ENCODE measurements at regions not wholly inside any gene's neighbourhood (a gene's known extent, or its start where the extent isn't known, plus 50 kb on each side); places are given as distances from the start of the nearest gene placed in this dataset.
"Not testable (repeated sequence)": the region's sequence is repeated elsewhere in the genome, so short reads cannot be mapped to it uniquely, and the experiment has no call there.

GRCh38 chr13:63741029-63741813 lies 2325.6 kb upstream of the PCDH20 start:
- Histone ChIP-seq H3K4me3 (ENCODE audit: low read depth in 1 of 2, low read length in 2 of 2) (no peak overlapping the region), H3K4me1 (ENCODE audit: control insufficient read depth in 1 of 2, insufficient read depth in 2 of 2, low read length in 2 of 2) (no peaks in the 10 kb centered on the region), H3K27me3 (ENCODE audit: low read depth, low read length) (no peaks in the 10 kb centered on the region), H3K27ac (ENCODE audit: low read length) (no peak overlapping the region), H3K9me3 (ENCODE audit: control insufficient read depth in 1 of 2, low read length in 2 of 2) (peaks cover 0 to 2% of the 10 kb centered on the region in 2 donors), H3K36me3 (ENCODE audit: control insufficient read depth in 1 of 2, insufficient read depth in 2 of 2, low read length in 2 of 2) (no peaks in the 10 kb centered on the region)

GRCh38 chr13:63739112-63739735 lies 2323.6 kb upstream of the PCDH20 start:
- H3K4me1 ChIP-seq (ENCODE audit: control insufficient read depth in 1 of 2, insufficient read depth in 2 of 2, low read length in 2 of 2); H3K9me3 ChIP-seq (ENCODE audit: control insufficient read depth in 1 of 2, low read length in 2 of 2); H3K27ac ChIP-seq (ENCODE audit: low read length); H3K4me3 ChIP-seq (ENCODE audit: low read depth in 1 of 2, low read length in 2 of 2); H3K36me3 ChIP-seq (ENCODE audit: control insufficient read depth in 1 of 2, insufficient read depth in 2 of 2, low read length in 2 of 2); H3K27me3 ChIP-seq (ENCODE audit: low read depth, low read length): not testable (repeated sequence)

GRCh38 chr13:63737418-63737817 lies 2321.8 kb upstream of the PCDH20 start:
- Histone ChIP-seq H3K36me3 (ENCODE audit: control insufficient read depth in 1 of 2, insufficient read depth in 2 of 2, low read length in 2 of 2) (no peaks in the 10 kb centered on the region), H3K27ac (ENCODE audit: low read length) (no peak overlapping the region), H3K4me1 (ENCODE audit: control insufficient read depth in 1 of 2, insufficient read depth in 2 of 2, low read length in 2 of 2) (no peaks in the 10 kb centered on the region), H3K9me3 (ENCODE audit: control insufficient read depth in 1 of 2, low read length in 2 of 2) (peaks cover 0 to 2% of the 10 kb centered on the region in 2 donors), H3K27me3 (ENCODE audit: low read depth, low read length) (no peaks in the 10 kb centered on the region), H3K4me3 (ENCODE audit: low read depth in 1 of 2, low read length in 2 of 2) (no peak overlapping the region)

GRCh38 chr13:63731896-63732295 lies 2316.2 kb upstream of the PCDH20 start:
- no peak overlapping the region for H3K27ac ChIP-seq (ENCODE audit: low read length)

GRCh38 chr13:63712159-63712558 lies 2296.5 kb upstream of the PCDH20 start:
- H3K4me1 ChIP-seq (ENCODE audit: control insufficient read depth in 1 of 2, insufficient read depth in 2 of 2, low read length in 2 of 2); H3K4me3 ChIP-seq (ENCODE audit: low read depth in 1 of 2, low read length in 2 of 2); H3K9me3 ChIP-seq (ENCODE audit: control insufficient read depth in 1 of 2, low read length in 2 of 2); H3K27me3 ChIP-seq (ENCODE audit: low read depth, low read length); H3K27ac ChIP-seq (ENCODE audit: low read length); H3K36me3 ChIP-seq (ENCODE audit: control insufficient read depth in 1 of 2, insufficient read depth in 2 of 2, low read length in 2 of 2): not testable (repeated sequence)

More at GRCh38 chr13:63731896-63732295, 2316.2 kb upstream of the PCDH20 start:
- no peaks in the 10 kb centered on the region for H3K27me3 ChIP-seq (ENCODE audit: low read depth, low read length)
- no peak overlapping the region for H3K4me3 ChIP-seq (ENCODE audit: low read depth in 1 of 2, low read length in 2 of 2)
- no peaks in the 10 kb centered on the region for H3K9me3 ChIP-seq (ENCODE audit: control insufficient read depth in 1 of 2, low read length in 2 of 2)
- H3K36me3 ChIP-seq (ENCODE audit: control insufficient read depth in 1 of 2, insufficient read depth in 2 of 2, low read length in 2 of 2), result no peaks in the 10 kb centered on the region
- no peaks in the 10 kb centered on the region for H3K4me1 ChIP-seq (ENCODE audit: control insufficient read depth in 1 of 2, insufficient read depth in 2 of 2, low read length in 2 of 2)

- H3K27me3 ChIP-seq (ENCODE audit: low read depth, low read length), result no peaks in the 10 kb centered on the region
- H3K9me3 ChIP-seq (ENCODE audit: control insufficient read depth in 1 of 2, low read length in 2 of 2), result no peaks in the 10 kb centered on the region
- no peaks in the 10 kb centered on the region for H3K4me1 ChIP-seq (ENCODE audit: control insufficient read depth in 1 of 2, insufficient read depth in 2 of 2, low read length in 2 of 2)
- H3K27ac ChIP-seq (ENCODE audit: low read length), result no peak overlapping the region
- no peaks in the 10 kb centered on the region for H3K36me3 ChIP-seq (ENCODE audit: control insufficient read depth in 1 of 2, insufficient read depth in 2 of 2, low read length in 2 of 2)
- no peak overlapping the region for H3K4me3 ChIP-seq (ENCODE audit: low read depth in 1 of 2, low read length in 2 of 2)
These were observed 2291.1 kb upstream of the PCDH20 start for GRCh38 chr13:63706751-63707150.

- no peaks in the 10 kb centered on the region for H3K36me3 ChIP-seq (ENCODE audit: control insufficient read depth in 1 of 2, insufficient read depth in 2 of 2, low read length in 2 of 2)
- H3K27ac ChIP-seq (ENCODE audit: low read length), result no peak overlapping the region
- no peaks in the 10 kb centered on the region for H3K4me1 ChIP-seq (ENCODE audit: control insufficient read depth in 1 of 2, insufficient read depth in 2 of 2, low read length in 2 of 2)
- no peaks in the 10 kb centered on the region for H3K27me3 ChIP-seq (ENCODE audit: low read depth, low read length)
- H3K9me3 ChIP-seq (ENCODE audit: control insufficient read depth in 1 of 2, low read length in 2 of 2), result no peaks in the 10 kb centered on the region
- H3K4me3 ChIP-seq (ENCODE audit: low read depth in 1 of 2, low read length in 2 of 2), result no peak overlapping the region
These were observed 2288.9 kb upstream of the PCDH20 start for GRCh38 chr13:63704521-63704920.

- Histone ChIP-seq H3K27me3 (ENCODE audit: low read depth, low read length) (no peaks in the 10 kb centered on the region), H3K4me1 (ENCODE audit: control insufficient read depth in 1 of 2, insufficient read depth in 2 of 2, low read length in 2 of 2) (no peaks in the 10 kb centered on the region), H3K4me3 (ENCODE audit: low read depth in 1 of 2, low read length in 2 of 2) (no peak overlapping the region), H3K36me3 (ENCODE audit: control insufficient read depth in 1 of 2, insufficient read depth in 2 of 2, low read length in 2 of 2) (no peaks in the 10 kb centered on the region), H3K27ac (ENCODE audit: low read length) (no peak overlapping the region), H3K9me3 (ENCODE audit: control insufficient read depth in 1 of 2, low read length in 2 of 2) (no peaks in the 10 kb centered on the region)
These were observed 2284.7 kb upstream of the PCDH20 start for GRCh38 chr13:63700350-63700749.

- Histone ChIP-seq H3K4me3 (ENCODE audit: low read depth in 1 of 2, low read length in 2 of 2) (no peak overlapping the region), H3K9me3 (ENCODE audit: control insufficient read depth in 1 of 2, low read length in 2 of 2) (no peaks in the 10 kb centered on the region), H3K27me3 (ENCODE audit: low read depth, low read length) (no peaks in the 10 kb centered on the region), H3K36me3 (ENCODE audit: control insufficient read depth in 1 of 2, insufficient read depth in 2 of 2, low read length in 2 of 2) (no peaks in the 10 kb centered on the region), H3K4me1 (ENCODE audit: control insufficient read depth in 1 of 2, insufficient read depth in 2 of 2, low read length in 2 of 2) (no peaks in the 10 kb centered on the region), H3K27ac (ENCODE audit: low read length) (no peak overlapping the region)
These were observed 2284.3 kb upstream of the PCDH20 start for GRCh38 chr13:63699948-63700347.

- H3K27me3 ChIP-seq (ENCODE audit: low read depth, low read length), result no peaks in the 10 kb centered on the region
- H3K4me3 ChIP-seq (ENCODE audit: low read depth in 1 of 2, low read length in 2 of 2), result no peak overlapping the region
- H3K27ac ChIP-seq (ENCODE audit: low read length), result no peak overlapping the region
- no peaks in the 10 kb centered on the region for H3K4me1 ChIP-seq (ENCODE audit: control insufficient read depth in 1 of 2, insufficient read depth in 2 of 2, low read length in 2 of 2)
- no peaks in the 10 kb centered on the region for H3K36me3 ChIP-seq (ENCODE audit: control insufficient read depth in 1 of 2, insufficient read depth in 2 of 2, low read length in 2 of 2)
- no peaks in the 10 kb centered on the region for H3K9me3 ChIP-seq (ENCODE audit: control insufficient read depth in 1 of 2, low read length in 2 of 2)
These were observed 2280.4 kb upstream of the PCDH20 start for GRCh38 chr13:63696055-63696454.

GRCh38 chr13:63693696-63694095 lies 2278.0 kb upstream of the PCDH20 start:
- H3K27ac ChIP-seq (ENCODE audit: low read length), result no peak overlapping the region
- H3K9me3 ChIP-seq (ENCODE audit: control insufficient read depth in 1 of 2, low read length in 2 of 2), result no peaks in the 10 kb centered on the region
- H3K27me3 ChIP-seq (ENCODE audit: low read depth, low read length), result no peaks in the 10 kb centered on the region
- H3K36me3 ChIP-seq (ENCODE audit: control insufficient read depth in 1 of 2, insufficient read depth in 2 of 2, low read length in 2 of 2), result no peaks in the 10 kb centered on the region
- no peaks in the 10 kb centered on the region for H3K4me1 ChIP-seq (ENCODE audit: control insufficient read depth in 1 of 2, insufficient read depth in 2 of 2, low read length in 2 of 2)
- H3K4me3 ChIP-seq (ENCODE audit: low read depth in 1 of 2, low read length in 2 of 2), result no peak overlapping the region

- Histone ChIP-seq H3K4me1 (ENCODE audit: control insufficient read depth in 1 of 2, insufficient read depth in 2 of 2, low read length in 2 of 2) (no peaks in the 10 kb centered on the region), H3K36me3 (ENCODE audit: control insufficient read depth in 1 of 2, insufficient read depth in 2 of 2, low read length in 2 of 2) (no peaks in the 10 kb centered on the region), H3K9me3 (ENCODE audit: control insufficient read depth in 1 of 2, low read length in 2 of 2) (no peaks in the 10 kb centered on the region), H3K27ac (ENCODE audit: low read length) (no peak overlapping the region), H3K27me3 (ENCODE audit: low read depth, low read length) (no peaks in the 10 kb centered on the region), H3K4me3 (ENCODE audit: low read depth in 1 of 2, low read length in 2 of 2) (no peak overlapping the region)
These were observed 2275.8 kb upstream of the PCDH20 start for GRCh38 chr13:63691474-63691873.

Data from muscle layer of duodenum (tissue), 2 donors.